Gastroesophageal sphincter (tissue), 4 donors: ENCODE measurements at regions not wholly inside any gene's neighbourhood (a gene's known extent, or its start where the extent isn't known, plus 50 kb on each side); places are given as distances from the start of the nearest gene placed in this dataset.

Experiments used
- ATAC-seq: fragments of 150-250 bp; one replicate; pipeline ENCODE4 v1.9.1; 2016; ENCODE audit warnings: mild to moderate bottlenecking, moderate library complexity
- H3K27ac ChIP-seq, 4 donors: fragments of 200-600 bp; sonication (generic) in 3 of 4; 1 replicate in 3 of 4; 2 replicates in 1 of 4; pipeline ENCODE4 v1.5.1; 2016 to 2019
- H3K27me3 ChIP-seq: fragments of 200-600 bp; sonication (generic); one replicate; pipeline ENCODE4 v1.5.1; 2019
- H3K36me3 ChIP-seq, 2 donors: fragments of 200-600 bp; sonication (generic); one replicate each; pipeline ENCODE4 v1.5.1; 2019; ENCODE audit warnings: control low read depth in 1 of 2
- H3K4me1 ChIP-seq, 3 donors: fragments of 200-600 bp; sonication (generic); 1 replicate in 2 of 3; 2 replicates in 1 of 3; pipeline ENCODE4 v1.5.1; 2016 to 2019; ENCODE audit warnings: control low read depth in 2 of 3
- H3K4me3 ChIP-seq, 2 donors: fragments of 200-600 bp; sonication (generic); one replicate each; pipeline ENCODE4 v1.5.1; 2019; ENCODE audit warnings: mild to moderate bottlenecking in 1 of 2, moderate library complexity in 1 of 2
- H3K9me3 ChIP-seq, 3 donors: fragments of 200-600 bp; sonication (generic); one replicate each; pipeline ENCODE4 v1.5.1; 2017 to 2019; ENCODE audit warnings: control low read depth in 2 of 3
- CTCF ChIP-seq, 4 experiments: fragments of 200-600 bp in 2 of 4; fragments of 450-650 bp in 2 of 4; sonication (generic) in 1 of 4; IDR thresholded peaks; one replicate each; pipeline ENCODE4 v1.5.1; 2017 to 2019; ENCODE audit warnings: antibody characterized with exemption in 4 of 4, mild to moderate bottlenecking in 2 of 4, moderate library complexity in 2 of 4
- EP300 ChIP-seq: sonication (generic); formaldehyde crosslinking; IDR thresholded peaks from one replicate; pipeline ENCODE4 v1.6.1; 2017; ENCODE audit warnings: antibody characterized with exemption, mild to moderate bottlenecking
- POLR2A ChIP-seq, 2 donors: fragments of 450-650 bp; IDR thresholded peaks; one replicate each; pipeline ENCODE4 v1.6.1; 2017; ENCODE audit warnings: antibody characterized with exemption in 2 of 2, mild to moderate bottlenecking in 2 of 2, moderate library complexity in 1 of 2
- POLR2AphosphoS5 ChIP-seq: sonication (generic); formaldehyde crosslinking; IDR thresholded peaks from one replicate; pipeline ENCODE4 v1.6.1; 2017; ENCODE audit warnings: antibody characterized with exemption
- WGBS, 2 donors: methylation state at CpG; one replicate each; pipeline ENCODE4 v1.1.5; 2018; ENCODE audit warnings: low coverage in 1 of 2; 5-methylcytosine and 5-hydroxymethylcytosine counted together

GRCh38 chr2:23138701-23139100 lies 246.3 kb upstream of the KLHL29 start:
- no peak for ATAC-seq
- no peak overlapping the region for H3K4me3 ChIP-seq
- H3K4me1 ChIP-seq: peaks cover 0 to 19% (median 14%) of the 10 kb centered on the region in 3 donors
- no peaks in the 10 kb centered on the region for H3K36me3 ChIP-seq
- H3K9me3 ChIP-seq: no peaks in the 10 kb centered on the region
- no peaks in the 10 kb centered on the region for H3K27me3 ChIP-seq
- WGBS, 2 donors: 53 to 76% methylated on average over 2 to 3 of the region's 4 CpGs
- H3K27ac ChIP-seq: no peak overlapping the region
- TF ChIP-seq EP300: no peak
- no peak for TF ChIP-seq POLR2A (IDR thresholded peaks at IDR 0.05)
- no peak for TF ChIP-seq POLR2AphosphoS5
- TF ChIP-seq CTCF (IDR thresholded peaks at IDR 0.05): no peak

- TF ChIP-seq POLR2AphosphoS5: no peak
- TF ChIP-seq POLR2A (IDR thresholded peaks at IDR 0.05): no peak
- TF ChIP-seq EP300: no peak
- no peak for TF ChIP-seq CTCF (IDR thresholded peaks at IDR 0.05)
- H3K9me3 ChIP-seq: no peaks in the 10 kb centered on the region
- ATAC-seq: no peak
These were observed 239.5 kb upstream of the KLHL29 start for GRCh38 chr2:23145460-23145859.

GRCh38 chr2:23146011-23146410 lies 239.0 kb upstream of the KLHL29 start:
- 95 to 96% methylated on average over 2 of the region's 2 CpGs for WGBS, 2 donors
- no peaks in the 10 kb centered on the region for H3K27me3 ChIP-seq
- H3K9me3 ChIP-seq: no peaks in the 10 kb centered on the region
- H3K36me3 ChIP-seq: no peaks in the 10 kb centered on the region
- H3K4me3 ChIP-seq: no peak overlapping the region
- ATAC-seq: no peak
- no peak overlapping the region for H3K27ac ChIP-seq
- H3K4me1 ChIP-seq: no peaks in the 10 kb centered on the region
- TF ChIP-seq POLR2A (IDR thresholded peaks at IDR 0.05) (no peak), EP300 (no peak), POLR2AphosphoS5 (no peak), CTCF (IDR thresholded peaks at IDR 0.05) (no peak)

More at GRCh38 chr2:23145460-23145859, 239.5 kb upstream of the KLHL29 start:
- no peak overlapping the region for H3K4me3 ChIP-seq
- H3K36me3 ChIP-seq: no peaks in the 10 kb centered on the region
- H3K4me1 ChIP-seq: no peaks in the 10 kb centered on the region
- H3K27ac ChIP-seq: no peak overlapping the region
- H3K27me3 ChIP-seq: no peaks in the 10 kb centered on the region

- WGBS, 2 donors: 100% methylated on average over 1 to 2 of the region's 3 CpGs
- TF ChIP-seq EP300: no peak
- Histone ChIP-seq H3K27ac (no peak overlapping the region), H3K4me3 (no peak overlapping the region), H3K4me1 (no peaks in the 10 kb centered on the region), H3K9me3 (no peaks in the 10 kb centered on the region), H3K36me3 (no peaks in the 10 kb centered on the region), H3K27me3 (no peaks in the 10 kb centered on the region)
- no peak for ATAC-seq
These were observed 236.6 kb upstream of the KLHL29 start for GRCh38 chr2:23148342-23148741.

GRCh38 chr2:23149777-23150176 lies 235.2 kb upstream of the KLHL29 start:
- Histone ChIP-seq H3K4me3 (no peak overlapping the region), H3K27ac (no peak overlapping the region), H3K9me3 (no peaks in the 10 kb centered on the region), H3K36me3 (no peaks in the 10 kb centered on the region), H3K4me1 (no peaks in the 10 kb centered on the region), H3K27me3 (no peaks in the 10 kb centered on the region)
- WGBS, 2 donors: 56 to 60% methylated on average over 2 of the region's 2 CpGs
- no peak for ATAC-seq
- no peak for TF ChIP-seq CTCF (IDR thresholded peaks at IDR 0.05)
- no peak for TF ChIP-seq POLR2AphosphoS5
- TF ChIP-seq POLR2A (IDR thresholded peaks at IDR 0.05): no peak
- TF ChIP-seq EP300: no peak
